WERI-Rb-1 (cell line): ENCODE measurements at regions not wholly inside any gene's neighbourhood (a gene's known extent, or its start where the extent isn't known, plus 50 kb on each side); places are given as distances from the start of the nearest gene placed in this dataset.

Experiments used
- DNase-seq: peaks from one replicate; pipeline ENCODE4 v3.0.0-alpha.2; 2020
- H3K27ac ChIP-seq: fragments of 250-450 bp; sonication (Bioruptor Pico); 2 replicates; pipeline ENCODE4 v1.5.1; 2020; ENCODE audit warnings: mild to moderate bottlenecking, moderate library complexity
- H3K27me3 ChIP-seq: fragments of 250-450 bp; sonication (Bioruptor Pico); 2 replicates; pipeline ENCODE4 v1.5.1; 2021; ENCODE audit warnings: mild to moderate bottlenecking, low read depth, moderate library complexity; ENCODE audit not compliant: insufficient read depth, severe bottlenecking
- H3K36me3 ChIP-seq: fragments of 250-450 bp; sonication (Bioruptor Pico); 2 replicates; pipeline ENCODE4 v1.5.1; 2020; ENCODE audit warnings: mild to moderate bottlenecking, moderate library complexity
- H3K4me3 ChIP-seq: 2 replicates; pipeline ENCODE4 v1.5.1; 2011; ENCODE audit warnings: low read depth, mild to moderate bottlenecking, control low read depth, low read length
- H3K9me3 ChIP-seq: fragments of 250-450 bp; sonication (Bioruptor Pico); 2 replicates; pipeline ENCODE4 v1.5.1; 2021; ENCODE audit warnings: mild to moderate bottlenecking, moderate library complexity; ENCODE audit not compliant: severe bottlenecking
- TF ChIP-seq, protein P1 (sequence below): IDR thresholded peaks from 2 replicates; pipeline ENCODE4 v1.5.1; 2011; ENCODE audit warnings: low read depth, mild to moderate bottlenecking, control low read depth, inconsistent platforms, low read length

DNA sequence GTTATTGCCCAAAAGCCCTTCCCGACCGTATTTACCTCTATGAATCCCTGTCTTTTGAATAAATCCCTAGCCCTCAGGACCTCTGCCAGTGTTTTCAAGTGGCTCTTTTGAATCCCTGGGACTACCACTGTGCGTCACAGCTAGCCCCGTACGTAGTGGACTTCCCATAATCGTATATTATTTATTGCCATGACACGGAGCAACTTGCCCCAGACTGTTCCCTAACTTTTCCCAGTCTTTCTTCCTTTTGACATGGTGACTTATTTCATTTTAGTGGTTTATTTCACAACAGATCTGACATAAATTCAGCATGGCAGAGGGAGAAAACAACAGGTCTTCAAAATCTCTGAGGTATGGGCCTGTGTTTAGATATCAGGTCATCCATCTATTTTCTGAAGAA is 318.6 kb upstream of the KLF6 start:
- Histone ChIP-seq H3K27ac (no peak overlapping the region), H3K36me3 (no peaks in the 10 kb centered on the region), H3K27me3 (no peaks in the 10 kb centered on the region), H3K9me3 (no peaks in the 10 kb centered on the region), H3K4me3 (no peak overlapping the region)
- no peak for DNase-seq
- TF ChIP-seq, protein P1, sequence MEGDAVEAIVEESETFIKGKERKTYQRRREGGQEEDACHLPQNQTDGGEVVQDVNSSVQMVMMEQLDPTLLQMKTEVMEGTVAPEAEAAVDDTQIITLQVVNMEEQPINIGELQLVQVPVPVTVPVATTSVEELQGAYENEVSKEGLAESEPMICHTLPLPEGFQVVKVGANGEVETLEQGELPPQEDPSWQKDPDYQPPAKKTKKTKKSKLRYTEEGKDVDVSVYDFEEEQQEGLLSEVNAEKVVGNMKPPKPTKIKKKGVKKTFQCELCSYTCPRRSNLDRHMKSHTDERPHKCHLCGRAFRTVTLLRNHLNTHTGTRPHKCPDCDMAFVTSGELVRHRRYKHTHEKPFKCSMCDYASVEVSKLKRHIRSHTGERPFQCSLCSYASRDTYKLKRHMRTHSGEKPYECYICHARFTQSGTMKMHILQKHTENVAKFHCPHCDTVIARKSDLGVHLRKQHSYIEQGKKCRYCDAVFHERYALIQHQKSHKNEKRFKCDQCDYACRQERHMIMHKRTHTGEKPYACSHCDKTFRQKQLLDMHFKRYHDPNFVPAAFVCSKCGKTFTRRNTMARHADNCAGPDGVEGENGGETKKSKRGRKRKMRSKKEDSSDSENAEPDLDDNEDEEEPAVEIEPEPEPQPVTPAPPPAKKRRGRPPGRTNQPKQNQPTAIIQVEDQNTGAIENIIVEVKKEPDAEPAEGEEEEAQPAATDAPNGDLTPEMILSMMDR: no peak

DNA sequence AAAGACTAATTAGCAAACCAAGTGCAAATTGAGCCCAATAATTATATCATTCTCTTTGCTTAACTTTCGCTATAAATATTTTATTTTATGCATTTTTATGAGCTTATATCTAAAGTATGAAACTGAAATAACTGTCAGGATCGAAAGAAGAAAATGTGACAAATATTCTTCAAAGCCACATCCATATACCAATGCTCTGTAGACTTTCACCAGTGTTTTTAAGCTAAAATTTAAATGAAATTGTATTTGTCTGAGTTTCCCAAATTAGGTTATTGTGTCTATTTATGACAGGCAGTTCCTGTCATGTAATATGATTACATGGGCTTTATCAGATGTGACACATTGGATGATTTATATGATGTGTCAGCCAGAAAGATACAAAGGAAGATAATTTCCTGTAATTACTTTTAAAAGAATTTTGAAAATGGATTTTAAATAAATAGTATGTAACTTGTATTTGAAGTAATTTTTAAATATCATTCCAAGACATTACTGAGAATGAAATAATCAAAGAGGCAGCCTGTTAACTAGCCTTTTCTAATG is 317.9 kb upstream of the KLF6 start:
- Histone ChIP-seq H3K36me3 (no peaks in the 10 kb centered on the region), H3K27ac (no peak overlapping the region), H3K27me3 (no peaks in the 10 kb centered on the region), H3K9me3 (no peaks in the 10 kb centered on the region), H3K4me3 (no peak overlapping the region)
- TF ChIP-seq, protein P1: no peak
- DNase-seq: no peak

DNA sequence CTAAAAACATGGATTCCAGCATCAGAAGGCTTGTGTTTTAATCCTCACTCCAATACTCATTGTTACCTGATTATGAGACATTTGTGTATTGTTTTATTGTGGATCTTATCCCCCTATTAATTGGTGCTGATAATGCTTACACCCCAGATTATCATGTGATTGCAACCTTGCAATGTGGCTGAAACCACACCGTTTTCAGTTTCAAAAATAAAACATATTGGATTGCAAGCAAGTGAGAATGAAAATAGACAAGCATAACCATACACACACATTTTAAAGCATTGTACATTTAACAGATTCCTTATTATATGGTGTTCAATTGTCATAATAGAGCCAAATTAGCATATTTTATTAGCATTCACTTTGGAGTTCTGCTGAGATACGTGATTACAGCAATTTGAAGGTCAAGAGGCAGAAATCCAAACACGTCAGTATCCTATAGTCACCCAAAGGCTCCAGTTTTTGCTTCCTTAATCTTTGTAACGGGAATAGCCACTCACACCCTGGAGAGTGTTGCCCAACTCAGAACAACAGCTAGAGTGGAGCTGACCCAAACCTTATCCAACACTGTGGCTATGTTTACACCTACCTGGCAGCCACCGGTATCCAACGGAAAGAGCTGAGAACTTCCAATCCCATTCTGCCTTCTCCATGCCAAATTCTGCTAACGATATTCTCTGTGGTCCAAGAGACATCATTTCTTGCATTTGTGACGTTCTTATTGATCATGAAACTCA is 317.1 kb upstream of the KLF6 start:
- H3K27ac ChIP-seq: no peak overlapping the region
- no peaks in the 10 kb centered on the region for H3K27me3 ChIP-seq
- no peaks in the 10 kb centered on the region for H3K36me3 ChIP-seq
- no peak for DNase-seq
- H3K4me3 ChIP-seq: no peak overlapping the region
- H3K9me3 ChIP-seq: no peaks in the 10 kb centered on the region
- TF ChIP-seq, protein P1: no peak

DNA sequence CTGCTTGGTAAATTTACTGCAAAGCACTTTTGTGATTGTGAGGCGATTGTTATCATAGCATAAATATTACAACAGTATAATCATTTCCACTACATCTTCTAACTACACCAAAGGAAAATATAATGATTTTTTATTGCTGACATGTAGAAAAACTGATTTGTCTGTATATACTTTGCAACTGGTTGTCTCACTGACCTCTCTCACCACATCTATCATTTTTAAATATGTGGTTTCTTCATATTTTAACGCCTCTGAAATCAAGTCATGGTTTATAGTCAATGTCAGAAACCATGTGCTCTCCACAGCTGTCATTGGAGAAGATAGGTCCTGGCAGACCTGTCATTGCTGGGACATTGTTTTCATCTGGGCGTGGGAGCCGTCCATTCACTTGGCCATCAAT is 315.4 kb upstream of the KLF6 start:
- H3K9me3 ChIP-seq: no peaks in the 10 kb centered on the region
- no peak overlapping the region for H3K27ac ChIP-seq
- H3K36me3 ChIP-seq: no peaks in the 10 kb centered on the region
- no peak overlapping the region for H3K4me3 ChIP-seq
- no peak for DNase-seq
- TF ChIP-seq, protein P1: no peak
- no peaks in the 10 kb centered on the region for H3K27me3 ChIP-seq

DNA sequence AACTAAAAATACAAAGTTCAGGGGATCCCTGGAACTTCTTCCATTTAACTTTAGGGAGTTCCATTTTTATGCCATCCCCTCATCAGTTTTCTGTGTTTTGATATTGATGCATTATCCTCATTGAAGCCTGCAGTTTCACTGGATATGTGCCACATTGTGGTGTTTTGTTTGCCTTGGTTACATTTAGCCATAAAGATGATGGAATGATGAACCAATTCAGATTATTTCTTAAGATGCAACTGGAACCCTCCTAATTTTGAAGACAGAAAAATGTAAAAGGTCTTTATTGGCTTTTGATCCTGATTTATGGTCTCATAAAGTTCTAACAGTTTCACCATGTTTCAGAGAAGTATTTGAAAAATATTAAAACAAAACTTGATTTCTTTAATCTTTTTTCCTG is 314.2 kb upstream of the KLF6 start:
- no peaks in the 10 kb centered on the region for H3K9me3 ChIP-seq
- H3K27me3 ChIP-seq: no peaks in the 10 kb centered on the region
- no peaks in the 10 kb centered on the region for H3K36me3 ChIP-seq
- H3K27ac ChIP-seq: no peak overlapping the region
- TF ChIP-seq, protein P1: no peak
- no peak for DNase-seq
- H3K4me3 ChIP-seq: no peak overlapping the region
